Heart right ventricle (tissue), 16 donors: ENCODE measurements at regions not wholly inside any gene's neighbourhood (a gene's known extent, or its start where the extent isn't known, plus 50 kb on each side); places are given as distances from the start of the nearest gene placed in this dataset.

ENCODE experiments used
- ATAC-seq, 8 donors: fragments of 200-7000 bp; cut with Tn5 transposase; one replicate each; pipeline ENCODE4 v1.9.1; 2020; ENCODE audit warnings: mild to moderate bottlenecking in 8 of 8, moderate library complexity in 8 of 8, moderate number of reproducible peaks in 1 of 8
- DNase-seq, 2 donors: peaks; one replicate each; pipeline ENCODE4 v3.0.0-alpha.2; 2020
- H3K27ac ChIP-seq, 10 donors: fragments of 200-600 bp; sonication (generic) in 2 of 10; one replicate each; pipeline versions ENCODE4 v1.5.0 to v1.8.0; 2020 to 2022; ENCODE audit warnings: mild to moderate bottlenecking in 3 of 10
- H3K27me3 ChIP-seq, 7 donors: fragments of 200-600 bp; one replicate each; pipeline ENCODE4 v1.8.0; 2021 to 2022; ENCODE audit warnings: mild to moderate bottlenecking in 2 of 7
- H3K36me3 ChIP-seq, 9 donors: fragments of 200-600 bp; sonication (generic) in 1 of 9; one replicate each; pipeline versions ENCODE4 v1.5.0 to v1.8.0; 2020 to 2022; ENCODE audit warnings: mild to moderate bottlenecking in 2 of 9
- H3K4me1 ChIP-seq, 9 donors: fragments of 200-600 bp; sonication (generic) in 1 of 9; one replicate each; pipeline versions ENCODE4 v1.5.0 to v1.8.0; 2020 to 2022; ENCODE audit warnings: mild to moderate bottlenecking in 4 of 9
- H3K4me3 ChIP-seq, 10 donors: fragments of 200-600 bp; sonication (generic) in 2 of 10; one replicate each; pipeline versions ENCODE4 v1.5.0 to v1.8.0; 2020 to 2022; ENCODE audit warnings: mild to moderate bottlenecking in 7 of 10, moderate library complexity in 2 of 10
- H3K9me3 ChIP-seq, 11 donors: fragments of 200-600 bp in 10 of 11; sonication (generic) in 2 of 11; one replicate each; pipeline versions ENCODE4 v1.5.0 to v1.8.0; 2013 to 2022; ENCODE audit warnings: mild to moderate bottlenecking in 2 of 11, control low read depth in 1 of 11, moderate library complexity in 1 of 11
- CTCF ChIP-seq, 9 donors: fragments of 200-600 bp; sonication (generic) in 2 of 9; IDR thresholded peaks; one replicate each; pipeline versions ENCODE4 v1.5.0 to v1.8.0; 2021 to 2022; ENCODE audit warnings: antibody characterized with exemption in 9 of 9, mild to moderate bottlenecking in 5 of 9, moderate library complexity in 1 of 9
- WGBS, 2 donors: extraction: QIAGEN DNeasy Blood & Tissue Kit; methylation state at CpG; one replicate each; pipeline ENCODE4 v1.1.7; 2013; ENCODE audit warnings: inconsistent platforms in 1 of 2; 5-methylcytosine and 5-hydroxymethylcytosine counted together
- intact Hi-C, 10 donors: fragments of 100-400 bp; cut with DNase I; formaldehyde crosslinking; loops; one replicate each; pipeline versions ENCODE4 v1.11.1 to v1.14.2; 2022
- donor health status: Arrhythmogenic right ventricular cardiomyopathy.
- donor health status: ischemic (EF 13 %, LVEDD 7.1; RV severe dilation, severe dysfunction).
- donor health status: healthy with polysubstance abuse.
- donor health status: DM: no; HTN: yes; CAD: no.
- donor health status: DM: no; HTN: no; CAD: no.
- donor health status: ischemic (EF 25% LVEDD 6.9; RV normal size, moderate dysfunction).
- donor health status: ischemic (EF 25% LVEDD 5.7; RV mildly dilated, moderate dysfunction).
- donor health status: healthy.
- donor health status: DM: yes; HTN: yes; CAD: no.
- donor health status: Ischemic cardiomyopathy.
- donor health status: ischemic (EF 35%, LVEDD 5.7; RV mildly dilated, moderate dysfunction).
- donor health status: nonischemic (EF 11% LVEDD 7.7; RV severe dilation, severe dysfunction).
- donor health status: DM: yes; HTN: yes; CAD: no.
- donor health status: PGD.
- donor health status: ischemic (EF 29% LVEDD 5.4; RV normal size, mild dysfunction).
- donor health status: nonischemic (EF 23%, LVEDD 6.1; RV moderate dilation, normal function).

DNA sequence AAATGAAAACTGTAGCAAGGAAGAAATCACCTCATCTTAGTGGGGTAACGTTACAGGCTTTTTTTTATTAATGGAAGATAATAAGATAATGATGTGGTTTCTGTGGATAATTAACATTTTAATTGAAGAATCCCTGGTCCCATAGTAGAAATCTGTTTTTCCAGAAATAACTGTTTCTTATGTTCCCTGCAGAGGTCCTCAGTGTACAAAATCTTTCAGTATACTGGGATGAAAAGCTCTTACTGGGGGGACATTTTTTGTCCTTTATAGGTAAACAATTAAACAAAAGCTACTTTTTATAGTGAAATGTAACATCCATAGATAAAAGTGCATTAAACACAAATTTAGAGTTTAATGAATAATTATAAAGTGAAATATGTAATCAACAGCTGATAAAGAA, 312.2 kb downstream of the ATXN7L3B start:
- DNase-seq: no peak
- Histone ChIP-seq H3K4me3 (no peak overlapping the region), H3K27ac (no peak overlapping the region), H3K27me3 (no peaks in the 10 kb centered on the region), H3K4me1 (no peaks in the 10 kb centered on the region), H3K36me3 (no peaks in the 10 kb centered on the region), H3K9me3 (no peaks in the 10 kb centered on the region)
- intact Hi-C loops: no loop called here
- WGBS, 2 donors: 59 to 66% methylated on average over 1 of the region's 1 CpG
- ATAC-seq: no peak
- peak in 1 of 9 donors; percentile 7 for TF ChIP-seq CTCF (IDR thresholded peaks at IDR 0.05)

DNA sequence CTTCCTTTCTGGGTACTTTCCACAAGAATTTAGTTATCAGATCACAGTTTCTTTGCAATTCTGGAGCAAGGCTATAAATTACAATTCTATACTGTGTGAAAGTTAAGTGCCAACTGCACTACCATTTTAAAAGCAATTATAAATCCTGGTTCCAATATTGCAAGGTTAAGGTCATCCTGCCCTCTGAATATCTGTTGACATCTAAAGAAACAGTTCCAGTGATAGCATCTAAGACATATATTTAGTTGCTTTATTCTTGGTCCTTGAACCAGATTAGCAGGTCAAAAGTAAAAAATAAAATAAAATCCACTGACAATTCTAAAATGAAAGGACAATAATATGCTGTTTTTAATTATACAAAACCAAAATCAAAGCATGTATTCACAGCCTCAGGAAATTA, 334.2 kb downstream of the ATXN7L3B start:
- ATAC-seq: no peak
- Histone ChIP-seq H3K4me1 (no peaks in the 10 kb centered on the region), H3K27me3 (no peaks in the 10 kb centered on the region), H3K9me3 (peaks cover 0 to 4% (median 0%) of the 10 kb centered on the region in 11 donors), H3K36me3 (no peaks in the 10 kb centered on the region), H3K4me3 (no peak overlapping the region), H3K27ac (no peak overlapping the region)
- TF ChIP-seq CTCF (IDR thresholded peaks at IDR 0.05): no peak
- intact Hi-C loops: no loop called here
- no peak for DNase-seq

DNA sequence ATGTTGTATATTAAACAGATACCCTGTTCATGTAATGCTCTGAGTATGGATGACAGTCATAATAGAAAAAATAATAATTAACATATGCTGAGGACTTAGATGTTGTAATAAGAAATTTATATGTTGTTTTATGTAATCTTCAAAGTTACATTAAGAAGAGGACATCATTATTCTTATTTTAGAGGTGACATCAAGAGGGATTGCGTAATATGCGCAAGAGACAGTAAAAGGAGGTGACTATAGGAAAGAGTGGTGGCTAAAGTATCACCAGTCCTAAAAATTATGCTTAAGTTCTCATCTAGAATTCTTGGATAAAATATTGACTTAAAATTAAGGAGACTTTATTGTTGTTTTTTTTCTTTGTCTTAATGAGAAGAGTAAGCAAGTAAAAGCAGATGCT, 323.9 kb downstream of the KCNC2 start:
- Histone ChIP-seq H3K4me3 (no peak overlapping the region), H3K9me3 (peaks cover 0 to 9% (median 0%) of the 10 kb centered on the region in 11 donors), H3K27me3 (no peaks in the 10 kb centered on the region), H3K36me3 (no peaks in the 10 kb centered on the region), H3K4me1 (peaks cover 0 to 10% (median 0%) of the 10 kb centered on the region in 9 donors), H3K27ac (no peak overlapping the region)
- intact Hi-C loops: no loop called here
- no peak for ATAC-seq
- TF ChIP-seq CTCF (IDR thresholded peaks at IDR 0.05): no peak
- 47 to 95% methylated on average over 2 of the region's 2 CpGs for WGBS, 2 donors
- DNase-seq: no peak

DNA sequence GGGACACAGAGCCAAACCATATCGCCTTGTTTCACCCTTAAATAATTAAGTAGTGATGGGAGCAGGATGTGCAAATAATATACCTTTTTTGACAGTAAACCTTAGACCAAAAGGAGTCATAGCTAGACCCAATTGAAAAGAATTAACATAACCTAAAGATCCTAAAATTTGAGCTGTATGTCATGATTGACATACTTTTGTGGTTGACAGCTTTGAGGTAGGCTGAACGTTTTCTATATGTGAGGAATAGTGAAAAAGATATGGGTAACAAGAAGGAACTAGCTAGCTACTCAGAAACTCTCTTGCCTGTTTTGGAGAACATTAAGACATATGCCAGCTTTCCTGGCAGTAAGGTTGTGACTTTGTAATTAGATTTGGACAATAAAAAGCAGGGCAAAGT, 320.6 kb downstream of the KCNC2 start:
- whole genome bisulfite sequencing, 2 donors: 74 to 85% methylated on average over 2 of the region's 2 CpGs

More for the DNA sequence above, 320.6 kb downstream of the KCNC2 start:
- Histone ChIP-seq H3K4me3 (no peak overlapping the region), H3K4me1 (peaks cover 0 to 10% (median 0%) of the 10 kb centered on the region in 9 donors), H3K36me3 (no peaks in the 10 kb centered on the region), H3K9me3 (no peaks in the 10 kb centered on the region), H3K27ac (no peak overlapping the region), H3K27me3 (no peaks in the 10 kb centered on the region)
- no peak for DNase-seq
- intact Hi-C loops: no loop called here
- no peak for ATAC-seq
- no peak for TF ChIP-seq CTCF (IDR thresholded peaks at IDR 0.05)
